WI38 (cell line): ENCODE measurements at regions not wholly inside any gene's neighbourhood (a gene's known extent, or its start where the extent isn't known, plus 50 kb on each side); places are given as distances from the start of the nearest gene placed in this dataset.
"Not testable (repeated sequence)": the region's sequence is repeated elsewhere in the genome, so short reads cannot be mapped to it uniquely, and the experiment has no call there.

Experiments used
- H3K4me3 ChIP-seq: 2 replicates; pipeline ENCODE4 v1.5.1; 2011; ENCODE audit warnings: low read depth, mild to moderate bottlenecking, control low read depth, low read length
- TF ChIP-seq, protein P1 (sequence below): IDR thresholded peaks from 2 replicates; pipeline ENCODE4 v1.5.1; 2012; ENCODE audit warnings: low read depth, mild to moderate bottlenecking, control low read depth, low read length

DNA sequence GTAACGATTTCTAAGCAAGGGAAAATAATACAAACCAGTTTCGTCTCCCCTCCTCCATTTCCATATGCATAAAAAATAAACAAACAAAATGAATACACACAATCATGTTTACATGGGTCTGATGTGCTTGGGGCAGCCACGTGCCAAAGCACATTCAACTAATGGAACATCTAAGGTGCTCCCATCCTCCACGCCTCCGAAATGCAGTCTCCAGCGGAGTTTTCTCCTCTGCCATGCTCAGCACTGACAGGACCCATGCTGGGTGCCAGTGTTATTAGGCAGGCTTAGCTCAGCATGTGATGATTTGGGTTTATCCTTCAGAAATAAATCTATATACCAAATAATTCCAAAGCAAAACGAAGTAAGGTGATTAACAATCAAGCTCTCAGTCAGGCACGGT lies 337.3 kb upstream of the ATP10A start:
- TF ChIP-seq, protein P1, sequence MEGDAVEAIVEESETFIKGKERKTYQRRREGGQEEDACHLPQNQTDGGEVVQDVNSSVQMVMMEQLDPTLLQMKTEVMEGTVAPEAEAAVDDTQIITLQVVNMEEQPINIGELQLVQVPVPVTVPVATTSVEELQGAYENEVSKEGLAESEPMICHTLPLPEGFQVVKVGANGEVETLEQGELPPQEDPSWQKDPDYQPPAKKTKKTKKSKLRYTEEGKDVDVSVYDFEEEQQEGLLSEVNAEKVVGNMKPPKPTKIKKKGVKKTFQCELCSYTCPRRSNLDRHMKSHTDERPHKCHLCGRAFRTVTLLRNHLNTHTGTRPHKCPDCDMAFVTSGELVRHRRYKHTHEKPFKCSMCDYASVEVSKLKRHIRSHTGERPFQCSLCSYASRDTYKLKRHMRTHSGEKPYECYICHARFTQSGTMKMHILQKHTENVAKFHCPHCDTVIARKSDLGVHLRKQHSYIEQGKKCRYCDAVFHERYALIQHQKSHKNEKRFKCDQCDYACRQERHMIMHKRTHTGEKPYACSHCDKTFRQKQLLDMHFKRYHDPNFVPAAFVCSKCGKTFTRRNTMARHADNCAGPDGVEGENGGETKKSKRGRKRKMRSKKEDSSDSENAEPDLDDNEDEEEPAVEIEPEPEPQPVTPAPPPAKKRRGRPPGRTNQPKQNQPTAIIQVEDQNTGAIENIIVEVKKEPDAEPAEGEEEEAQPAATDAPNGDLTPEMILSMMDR = no peak
- H3K4me3 ChIP-seq = no peak overlapping the region

DNA sequence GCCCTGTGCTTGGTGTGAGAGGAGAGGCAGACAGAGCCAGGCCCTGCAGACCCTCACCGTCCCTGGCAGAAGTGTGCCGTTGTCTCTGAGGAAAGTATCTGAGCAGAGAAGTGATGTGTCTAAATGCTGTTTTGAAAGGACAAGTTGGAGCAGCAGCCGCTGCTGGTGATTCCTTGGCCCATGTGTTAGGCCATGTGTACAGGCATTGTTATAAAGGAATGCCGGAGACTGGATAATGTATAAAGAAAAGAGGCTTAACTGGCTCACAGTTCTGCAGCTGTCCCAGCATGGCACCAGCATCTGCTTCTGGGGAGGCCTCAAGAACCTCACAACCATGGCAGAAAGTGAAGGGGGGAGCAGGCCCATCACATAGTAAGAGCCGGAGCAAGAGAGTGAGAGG lies 334.6 kb upstream of the ATP10A start:
- TF ChIP-seq, protein P1 = no peak
- no peak overlapping the region for H3K4me3 ChIP-seq

DNA sequence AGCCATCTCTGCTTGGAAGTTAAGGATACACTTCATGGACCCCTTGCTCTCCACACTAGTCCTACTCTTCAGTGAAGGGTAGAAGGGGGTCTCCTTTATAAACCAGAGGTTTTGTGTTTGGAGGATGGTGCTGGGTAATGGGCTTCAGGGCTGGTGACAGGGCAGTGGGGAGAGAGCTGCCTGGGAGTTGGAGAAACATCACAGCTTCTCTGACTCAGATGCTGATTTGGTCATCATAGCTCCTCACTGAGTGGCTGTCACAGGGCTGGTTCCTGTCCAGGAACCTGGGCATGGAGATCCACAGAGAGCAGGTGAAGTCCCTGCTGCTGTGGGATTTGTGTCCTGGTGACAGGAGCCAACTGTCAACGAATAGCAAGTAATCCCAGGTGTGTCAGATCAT lies 333.9 kb upstream of the ATP10A start:
- H3K4me3 ChIP-seq = no peak overlapping the region
- TF ChIP-seq, protein P1 = no peak

DNA sequence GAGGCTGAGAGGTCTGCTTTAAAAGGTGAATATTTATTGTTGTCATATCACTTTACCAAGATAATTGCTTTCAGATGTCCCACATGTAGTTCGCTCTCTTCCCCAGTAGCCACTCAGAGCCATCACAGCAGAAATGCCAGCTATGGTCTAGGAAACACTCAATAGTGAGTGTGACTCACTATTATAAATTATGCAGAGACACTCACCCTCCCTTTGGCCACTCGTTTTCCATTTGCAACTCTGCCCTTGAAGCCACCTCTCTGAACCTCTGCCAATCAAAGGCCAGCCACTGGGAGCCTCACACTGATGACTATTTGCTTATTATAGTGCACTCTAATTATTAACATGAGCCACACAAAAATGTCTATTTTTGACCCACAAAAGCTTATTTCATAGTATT lies 328.1 kb upstream of the ATP10A start:
- H3K4me3 ChIP-seq = no peak overlapping the region
- TF ChIP-seq, protein P1 = no peak

DNA sequence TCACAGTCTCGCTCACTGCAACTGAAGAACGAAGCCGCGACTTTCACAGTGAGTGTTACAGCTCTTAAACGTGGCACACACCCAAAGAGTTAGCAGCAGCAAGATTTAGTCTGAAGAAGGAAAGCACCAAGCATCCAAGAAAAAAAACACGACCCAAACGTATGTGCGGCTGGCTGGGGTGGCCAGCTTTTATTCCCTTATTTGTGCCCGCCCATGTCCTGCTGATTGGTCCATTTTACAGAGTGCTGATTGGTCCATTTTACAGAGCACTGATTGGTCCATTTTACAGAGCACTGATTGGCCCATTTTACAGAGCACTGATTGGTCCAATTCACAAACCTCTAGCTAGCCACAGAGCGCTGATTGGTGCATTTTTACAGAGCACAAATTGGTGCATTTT lies 323.0 kb upstream of the ATP10A start:
- H3K4me3 ChIP-seq = not testable (repeated sequence)

DNA sequence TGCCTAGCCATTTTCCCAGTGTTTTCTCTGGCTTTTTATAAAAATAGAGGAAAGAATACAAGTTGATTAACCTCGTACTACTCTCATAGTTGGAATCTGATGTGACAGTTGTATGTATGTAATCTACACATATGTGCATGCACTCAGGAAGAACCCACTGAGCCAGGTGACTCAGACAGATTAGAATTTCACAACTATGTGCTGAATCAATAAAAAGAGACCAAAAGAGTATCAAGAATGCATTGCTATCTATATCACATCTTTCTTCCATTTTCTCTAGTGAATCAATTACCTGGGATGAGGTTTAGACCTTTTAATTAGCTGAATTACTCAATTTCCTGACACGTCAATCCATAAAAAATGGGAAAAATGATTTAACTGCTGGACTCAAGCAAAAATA lies 319.3 kb upstream of the ATP10A start:
- TF ChIP-seq, protein P1 = no peak
- no peak overlapping the region for H3K4me3 ChIP-seq

DNA sequence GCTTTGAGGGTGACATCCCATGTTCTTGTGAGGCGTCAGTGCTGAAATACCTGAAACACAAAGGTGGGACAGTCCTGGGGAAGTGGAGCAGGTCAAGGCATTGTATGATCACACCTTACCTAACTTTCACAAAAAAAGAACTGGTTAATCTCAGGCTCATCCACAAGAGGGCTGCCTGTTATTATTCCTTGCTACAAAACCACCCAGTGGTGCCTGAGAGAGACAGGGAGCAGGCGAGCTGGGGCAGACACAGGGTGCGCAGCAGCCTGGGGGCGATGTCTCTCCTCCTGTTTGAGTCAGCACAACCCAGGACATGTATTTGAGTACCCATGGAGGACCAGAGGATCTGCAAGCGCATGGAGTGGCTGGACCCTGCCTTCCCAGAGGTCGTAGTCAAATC lies 316.8 kb upstream of the ATP10A start:
- no peak overlapping the region for H3K4me3 ChIP-seq
- TF ChIP-seq, protein P1 = no peak

DNA sequence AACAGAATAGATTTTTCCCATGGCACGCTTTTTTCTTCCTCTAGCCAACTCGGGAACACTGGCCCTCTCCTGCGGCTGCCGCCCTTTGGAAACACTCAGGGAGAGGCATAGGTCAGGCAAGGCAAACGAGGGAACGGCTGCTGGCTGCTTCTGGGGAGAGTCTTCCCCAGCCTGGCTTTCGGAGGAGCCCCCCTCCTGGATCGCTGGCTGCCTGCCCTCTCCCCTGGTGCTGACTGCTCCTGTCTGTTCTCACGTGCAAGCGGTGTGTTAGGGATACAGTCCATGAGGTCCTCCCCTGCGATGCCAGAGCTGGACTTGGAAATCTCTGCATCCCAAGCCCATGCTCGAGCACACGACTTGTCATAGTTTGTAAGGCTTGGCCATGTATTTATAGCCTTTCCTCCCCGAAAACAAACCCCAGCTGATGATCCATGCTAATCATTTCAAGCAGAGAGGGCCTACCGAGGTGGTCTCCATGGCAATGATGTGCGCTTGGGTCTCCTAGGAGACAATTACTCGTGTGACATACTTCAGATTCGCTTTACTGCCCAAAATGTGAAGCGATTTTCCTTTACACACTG lies 315.6 kb upstream of the ATP10A start:
- no peak overlapping the region for H3K4me3 ChIP-seq
- TF ChIP-seq, protein P1 = no peak
